Suprapubic skin (tissue), 4 donors: ENCODE measurements at regions not wholly inside any gene's neighbourhood (a gene's known extent, or its start where the extent isn't known, plus 50 kb on each side); places are given as distances from the start of the nearest gene placed in this dataset.

Experiments
- DNase-seq, 2 donors: peaks; one replicate each; pipeline ENCODE4 v3.0.0-alpha.2; 2019; ENCODE audit warnings: low spot score in 2 of 2
- H3K27ac ChIP-seq: fragments of 200-600 bp; sonication (generic); one replicate; pipeline ENCODE4 v1.5.1; 2019
- H3K27me3 ChIP-seq: fragments of 200-600 bp; sonication (generic); one replicate; pipeline ENCODE4 v1.5.1; 2019
- H3K36me3 ChIP-seq: fragments of 200-600 bp; sonication (generic); one replicate; pipeline ENCODE4 v1.5.1; 2019
- H3K4me1 ChIP-seq: fragments of 200-600 bp; sonication (generic); one replicate; pipeline ENCODE4 v1.5.1; 2019
- H3K4me3 ChIP-seq: fragments of 200-600 bp; sonication (generic); one replicate; pipeline ENCODE4 v1.5.1; 2019; ENCODE audit warnings: mild to moderate bottlenecking
- H3K9me3 ChIP-seq: fragments of 200-600 bp; sonication (generic); one replicate; pipeline ENCODE4 v1.5.1; 2019
- CTCF ChIP-seq, 2 donors: fragments of 200-600 bp in 1 of 2; fragments of 450-650 bp in 1 of 2; sonication (generic) in 1 of 2; IDR thresholded peaks; one replicate each; pipeline ENCODE4 v1.5.1; 2016 to 2019; ENCODE audit warnings: antibody characterized with exemption in 2 of 2, mild to moderate bottlenecking in 1 of 2, moderate library complexity in 1 of 2
- EP300 ChIP-seq: sonication (generic); formaldehyde crosslinking; IDR thresholded peaks from one replicate; pipeline ENCODE4 v1.6.1; 2017; ENCODE audit warnings: antibody characterized with exemption
- POLR2A ChIP-seq, 2 donors: fragments of 450-650 bp; IDR thresholded peaks; one replicate each; pipeline ENCODE4 v1.6.1; 2017; ENCODE audit warnings: antibody characterized with exemption in 2 of 2, mild to moderate bottlenecking in 2 of 2, moderate library complexity in 2 of 2
- POLR2AphosphoS5 ChIP-seq, 3 donors: sonication (generic); formaldehyde crosslinking; IDR thresholded peaks; one replicate each; pipeline ENCODE4 v1.6.1; 2017; ENCODE audit warnings: antibody characterized with exemption in 3 of 3
- WGBS: methylation state at CpG from one replicate; pipeline ENCODE4 v1.1.5; 2018; 5-methylcytosine and 5-hydroxymethylcytosine counted together

GRCh38 chr18:34287825-34288224, 63.1 kb upstream of the NOL4 start:
- Histone ChIP-seq H3K36me3 (no peaks in the 10 kb centered on the region), H3K27ac (no peak overlapping the region), H3K9me3 (peaks cover 5% of the 10 kb centered on the region), H3K4me3 (no peak overlapping the region), H3K27me3 (no peaks in the 10 kb centered on the region), H3K4me1 (no peaks in the 10 kb centered on the region)
- TF ChIP-seq POLR2AphosphoS5 (IDR thresholded peaks at IDR 0.05) (no peak), EP300 (no peak), POLR2A (IDR thresholded peaks at IDR 0.05) (no peak), CTCF (IDR thresholded peaks at IDR 0.05) (no peak)
- no peak for DNase-seq

DNA sequence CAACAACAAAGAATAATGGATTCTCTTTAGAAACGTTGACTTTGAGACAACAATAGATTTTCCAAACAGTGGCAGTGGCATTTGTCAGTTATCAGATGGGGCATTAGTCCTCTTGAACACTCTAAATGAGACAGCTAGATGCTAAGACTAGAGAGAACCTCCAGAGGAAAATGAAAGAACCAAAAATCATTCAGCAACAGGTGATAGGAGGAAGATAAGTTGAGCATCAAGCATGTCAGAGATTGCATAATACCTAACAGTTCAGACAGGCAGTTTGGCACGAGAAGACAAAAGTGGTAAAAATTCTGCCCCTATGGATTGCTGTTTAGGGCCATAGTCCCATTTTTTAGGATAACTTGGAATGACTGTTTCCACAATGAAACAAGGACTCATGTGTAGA, 67.9 kb upstream of the NOL4 start:
- H3K4me1 ChIP-seq = no peaks in the 10 kb centered on the region
- TF ChIP-seq POLR2A (IDR thresholded peaks at IDR 0.05) (no peak), CTCF (IDR thresholded peaks at IDR 0.05) (no peak), POLR2AphosphoS5 (IDR thresholded peaks at IDR 0.05) (no peak), EP300 (no peak)
- H3K4me3 ChIP-seq = no peak overlapping the region
- H3K36me3 ChIP-seq = no peaks in the 10 kb centered on the region
- no peak overlapping the region for H3K27ac ChIP-seq
- WGBS = 51% methylated on average over 2 of the region's 2 CpGs
- no peaks in the 10 kb centered on the region for H3K27me3 ChIP-seq
- DNase-seq = no peak
- H3K9me3 ChIP-seq = peaks cover 5% of the 10 kb centered on the region

DNA sequence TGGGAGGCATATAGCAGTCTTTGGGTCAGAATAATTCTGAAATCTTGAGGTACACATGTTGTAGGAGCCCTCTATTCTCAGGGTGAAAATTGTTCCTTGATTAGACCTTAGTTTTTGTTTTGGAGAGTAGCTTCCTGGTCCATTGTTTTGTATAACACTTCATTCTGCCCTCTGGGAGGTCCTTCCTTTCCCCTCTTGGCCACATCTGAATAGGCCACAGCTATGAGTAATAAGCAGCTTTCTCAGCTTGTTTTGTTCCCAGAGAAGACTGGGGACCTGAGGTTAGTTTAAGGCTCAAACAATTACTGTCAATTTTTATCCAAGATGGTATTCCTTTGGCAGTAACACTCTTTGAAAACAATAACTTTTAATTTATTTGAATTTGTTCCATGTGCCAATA, 72.6 kb upstream of the NOL4 start:
- no peaks in the 10 kb centered on the region for H3K36me3 ChIP-seq
- H3K27me3 ChIP-seq = no peaks in the 10 kb centered on the region
- DNase-seq = no peak
- no peak overlapping the region for H3K4me3 ChIP-seq
- no peak for TF ChIP-seq CTCF (IDR thresholded peaks at IDR 0.05)
- no peak for TF ChIP-seq POLR2AphosphoS5 (IDR thresholded peaks at IDR 0.05)
- TF ChIP-seq POLR2A (IDR thresholded peaks at IDR 0.05) = no peak
- no peak for TF ChIP-seq EP300
- H3K4me1 ChIP-seq = no peaks in the 10 kb centered on the region
- no peak overlapping the region for H3K27ac ChIP-seq
- H3K9me3 ChIP-seq = no peaks in the 10 kb centered on the region

GRCh38 chr18:34299828-34300227, 75.1 kb upstream of the NOL4 start:
- Histone ChIP-seq H3K36me3 (no peaks in the 10 kb centered on the region), H3K9me3 (no peaks in the 10 kb centered on the region), H3K27ac (no peak overlapping the region), H3K4me3 (no peak overlapping the region), H3K27me3 (no peaks in the 10 kb centered on the region), H3K4me1 (no peaks in the 10 kb centered on the region)
- no peak for DNase-seq
- WGBS = 49% methylated on average over 3 of the region's 3 CpGs
- TF ChIP-seq EP300 (no peak), POLR2AphosphoS5 (IDR thresholded peaks at IDR 0.05) (no peak), POLR2A (IDR thresholded peaks at IDR 0.05) (no peak), CTCF (IDR thresholded peaks at IDR 0.05) (no peak)

GRCh38 chr18:34311468-34311867, 86.8 kb upstream of the NOL4 start:
- 24% methylated on average over 1 of the region's 1 CpG for WGBS
- no peak overlapping the region for H3K27ac ChIP-seq

More at GRCh38 chr18:34311468-34311867, 86.8 kb upstream of the NOL4 start:
- Histone ChIP-seq H3K27me3 (no peaks in the 10 kb centered on the region), H3K4me3 (no peak overlapping the region), H3K36me3 (no peaks in the 10 kb centered on the region), H3K4me1 (no peaks in the 10 kb centered on the region), H3K9me3 (peaks cover 4% of the 10 kb centered on the region)
- no peak for DNase-seq
- TF ChIP-seq POLR2AphosphoS5 (IDR thresholded peaks at IDR 0.05) (no peak), CTCF (IDR thresholded peaks at IDR 0.05) (no peak), EP300 (no peak), POLR2A (IDR thresholded peaks at IDR 0.05) (no peak)
